Endodermal cell (in vitro differentiated cells): ENCODE measurements at regions not wholly inside any gene's neighbourhood (a gene's known extent, or its start where the extent isn't known, plus 50 kb on each side); places are given as distances from the start of the nearest gene placed in this dataset.
"Not testable (repeated sequence)": the region's sequence is repeated elsewhere in the genome, so short reads cannot be mapped to it uniquely, and the experiment has no call there.

ENCODE experiments used
- DNase-seq: peaks from one replicate; pipeline ENCODE4 v3.0.0-alpha.2; 2017
- H3K27ac ChIP-seq: 2 replicates; pipeline ENCODE4 v1.5.1; 2013; ENCODE audit warnings: mild to moderate bottlenecking, low read depth, low read length, moderate library complexity
- H3K27me3 ChIP-seq: 2 replicates; pipeline ENCODE4 v1.6.1; 2013; ENCODE audit warnings: mild to moderate bottlenecking, low read length, moderate library complexity; ENCODE audit not compliant: insufficient read depth, control insufficient read depth, poor library complexity, severe bottlenecking
- H3K36me3 ChIP-seq: 2 replicates; pipeline ENCODE4 v1.7.0; 2013; ENCODE audit warnings: mild to moderate bottlenecking, low read length, moderate library complexity; ENCODE audit not compliant: control insufficient read depth, insufficient read depth
- H3K4me1 ChIP-seq: one replicate; pipeline ENCODE4 v1.7.0; 2013; ENCODE audit warnings: low read length; ENCODE audit not compliant: control insufficient read depth, insufficient read depth
- H3K4me3 ChIP-seq: 2 replicates; pipeline ENCODE4 v1.5.1; 2013; ENCODE audit warnings: mild to moderate bottlenecking, low read length, moderate library complexity
- H3K9ac ChIP-seq: 2 replicates; pipeline ENCODE4 v1.6.1; 2013; ENCODE audit warnings: mild to moderate bottlenecking, low read length, moderate library complexity; ENCODE audit not compliant: poor library complexity, severe bottlenecking; ENCODE audit errors: extremely low read depth
- H3K9me3 ChIP-seq: 2 replicates; pipeline ENCODE4 v1.6.1; 2013; ENCODE audit warnings: mild to moderate bottlenecking, low read length, moderate library complexity; ENCODE audit not compliant: control insufficient read depth
- H3K27ac Mint-ChIP-seq: 2 replicates; pipeline ENCODE4 v1.8.0; 2020; ENCODE audit warnings: mixed read lengths
- H3K27me3 Mint-ChIP-seq: 2 replicates; pipeline ENCODE4 v1.8.0; 2021; ENCODE audit warnings: mild to moderate bottlenecking, mixed read lengths; ENCODE audit not compliant: insufficient read depth
- H3K36me3 Mint-ChIP-seq: 2 replicates; pipeline ENCODE4 v1.8.0; 2020; ENCODE audit warnings: low read depth, mixed read lengths
- H3K4me1 Mint-ChIP-seq: 2 replicates; pipeline ENCODE4 v1.8.0; 2020; ENCODE audit warnings: mixed read lengths
- H3K4me3 Mint-ChIP-seq: 2 replicates; pipeline ENCODE4 v1.8.0; 2020; ENCODE audit warnings: mild to moderate bottlenecking, moderate library complexity, mixed read lengths
- H3K9me3 Mint-ChIP-seq: 2 replicates; pipeline ENCODE4 v1.8.0; 2020; ENCODE audit warnings: mild to moderate bottlenecking, mixed read lengths
- CTCF ChIP-seq: fragments of 200-600 bp; sonication (generic); conservative IDR thresholded peaks from 2 replicates; pipeline ENCODE4 v1.5.0; 2021; ENCODE audit warnings: antibody characterized with exemption, mild to moderate bottlenecking
- WGBS, 2 experiments: methylation state at CpG; one replicate each; pipeline versions ENCODE4 v1.1.5 to v1.1.7; 2013; ENCODE audit warnings: missing lambda C conversion rate in 2 of 2, mixed read lengths in 1 of 2; ENCODE audit not compliant: insufficient coverage in 1 of 2, insufficient read length in 1 of 2; 5-methylcytosine and 5-hydroxymethylcytosine counted together

GRCh38 chr15:77915261-77915960, 162.1 kb downstream of the TBC1D2B start:
- H3K9ac ChIP-seq: no peak overlapping the region
- Mint-ChIP-seq H3K4me3 (no peak overlapping the region), H3K27me3 (peaks cover 5% of the 10 kb centered on the region), H3K27ac (no peak overlapping the region), H3K9me3 (no peaks in the 10 kb centered on the region), H3K36me3 (no peaks in the 10 kb centered on the region), H3K4me1 (peaks cover 1% of the 10 kb centered on the region)
- no peaks in the 10 kb centered on the region for H3K36me3 ChIP-seq
- no peak overlapping the region for H3K27ac ChIP-seq
- H3K27me3 ChIP-seq: no peaks in the 10 kb centered on the region
- no peaks in the 10 kb centered on the region for H3K4me1 ChIP-seq
- no peak overlapping the region for H3K4me3 ChIP-seq
- no peaks in the 10 kb centered on the region for H3K9me3 ChIP-seq
- TF ChIP-seq CTCF: no peak
- peak; percentile 38 for DNase-seq
- WGBS, 2 experiments: 85 to 86% methylated on average over 4 to 17 of the region's 19 CpGs

- not testable (repeated sequence) for H3K4me1 ChIP-seq, H3K9me3 ChIP-seq, H3K9ac ChIP-seq, DNase-seq, H3K36me3 ChIP-seq, H3K36me3 Mint-ChIP-seq, H3K27me3 Mint-ChIP-seq, H3K4me3 ChIP-seq, H3K27ac ChIP-seq, H3K27ac Mint-ChIP-seq, H3K4me3 Mint-ChIP-seq, H3K4me1 Mint-ChIP-seq, H3K9me3 Mint-ChIP-seq, H3K27me3 ChIP-seq
- 100% methylated on average over 1 of the region's 5 CpGs; no CpG with 5 or more reads in 1 of the 2 experiments for WGBS, 2 experiments
These were observed 163.0 kb downstream of the TBC1D2B start for GRCh38 chr15:77914531-77914930.

- peak overlapping the region; percentile 81 for H3K4me3 ChIP-seq
- not testable (repeated sequence) for H3K9ac ChIP-seq, H3K36me3 Mint-ChIP-seq, H3K27me3 ChIP-seq, H3K9me3 Mint-ChIP-seq, H3K27ac ChIP-seq, H3K4me1 ChIP-seq, H3K36me3 ChIP-seq, H3K4me1 Mint-ChIP-seq, H3K27me3 Mint-ChIP-seq, H3K9me3 ChIP-seq
- Mint-ChIP-seq H3K4me3 (peak overlapping the region; percentile 60), H3K27ac (peak overlapping the region; percentile 83)
- peak; percentile 94 for DNase-seq
- 16 to 20% methylated on average over 5 to 12 of the region's 12 CpGs for WGBS, 2 experiments
- peak; percentile 73 for TF ChIP-seq CTCF
These were observed 167.2 kb downstream of the TBC1D2B start for GRCh38 chr15:77910030-77910911.
